GDM1 (cell line): ENCODE measurements at regions not wholly inside any gene's neighbourhood (a gene's known extent, or its start where the extent isn't known, plus 50 kb on each side); places are given as distances from the start of the nearest gene placed in this dataset.
A peak's percentile ranks its signal among the peaks of the same experiment; 100 is the strongest.
"Not testable (repeated sequence)": the region's sequence is repeated elsewhere in the genome, so short reads cannot be mapped to it uniquely, and the experiment has no call there.

Experiments
- DNase-seq: peaks from one replicate; lab custom pipeline; 2025; lab: John Stamatoyannopoulos, UW

DNA sequence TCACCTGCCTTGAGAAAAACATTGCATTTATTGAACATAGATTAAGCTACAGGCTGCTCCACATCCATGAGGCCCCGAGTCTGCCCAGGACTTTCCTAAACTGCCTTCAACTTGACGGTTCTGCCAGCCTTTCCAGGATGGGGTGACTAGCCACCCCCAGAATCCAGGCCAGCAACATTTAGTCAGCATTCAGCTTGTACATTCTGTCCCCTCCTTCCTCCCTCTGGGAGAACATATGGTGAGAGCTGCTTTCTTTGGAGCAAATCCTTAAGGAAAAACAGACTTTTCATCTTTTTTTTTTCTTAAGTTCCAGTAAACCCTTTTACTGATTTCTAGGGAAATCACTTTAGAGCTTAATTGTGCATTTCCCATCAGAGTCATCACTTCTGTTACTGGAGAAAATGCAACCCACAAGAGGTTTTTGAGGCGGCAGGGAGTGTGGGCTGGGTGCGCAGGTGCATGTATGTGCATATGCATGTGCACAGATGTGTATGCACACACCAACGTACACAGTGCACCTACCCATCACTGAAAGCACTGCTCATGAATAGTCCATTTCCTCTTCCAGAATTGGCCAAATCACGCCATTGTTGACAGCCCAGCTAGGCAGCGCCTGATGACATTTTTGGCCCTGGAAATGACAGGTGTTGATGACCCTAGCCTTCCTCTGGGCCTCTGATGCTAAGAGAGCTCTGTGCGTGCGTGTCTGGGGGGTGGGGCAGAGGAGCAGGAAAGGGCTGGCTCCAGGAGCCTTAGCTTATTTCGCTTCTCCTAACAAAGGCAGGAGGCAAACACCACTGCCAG, 145.6 kb downstream of the HSD17B3 start:
- DNase-seq: no peak

DNA sequence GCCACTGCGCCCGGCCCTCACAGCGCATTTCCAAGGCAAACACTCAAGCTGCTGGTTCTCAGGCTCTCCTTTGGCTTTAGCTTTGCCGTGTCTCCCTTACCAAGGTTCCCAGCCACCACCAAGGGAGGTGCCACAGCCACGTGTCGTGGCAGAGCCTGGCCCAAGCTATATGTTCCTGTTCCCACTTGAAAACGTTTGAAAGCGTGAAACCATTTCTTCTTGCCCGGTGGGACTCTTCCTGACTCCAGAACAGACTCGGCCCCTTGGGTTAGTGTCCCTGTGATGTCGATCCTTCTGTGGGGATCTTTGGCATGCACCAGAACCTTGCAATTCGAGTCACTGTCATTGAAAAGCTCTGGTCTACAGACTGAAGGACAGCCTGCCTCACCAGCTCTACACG, 147.9 kb downstream of the HSD17B3 start:
- no peak for DNase-seq

- no peak for DNase-seq
Measured at GRCh38 chr9:96152550-96152949, 149.4 kb downstream of the HSD17B3 start.

GRCh38 chr9:96150324-96151227, 151.4 kb downstream of the HSD17B3 start:
- peak; percentile 67 for DNase-seq

DNA sequence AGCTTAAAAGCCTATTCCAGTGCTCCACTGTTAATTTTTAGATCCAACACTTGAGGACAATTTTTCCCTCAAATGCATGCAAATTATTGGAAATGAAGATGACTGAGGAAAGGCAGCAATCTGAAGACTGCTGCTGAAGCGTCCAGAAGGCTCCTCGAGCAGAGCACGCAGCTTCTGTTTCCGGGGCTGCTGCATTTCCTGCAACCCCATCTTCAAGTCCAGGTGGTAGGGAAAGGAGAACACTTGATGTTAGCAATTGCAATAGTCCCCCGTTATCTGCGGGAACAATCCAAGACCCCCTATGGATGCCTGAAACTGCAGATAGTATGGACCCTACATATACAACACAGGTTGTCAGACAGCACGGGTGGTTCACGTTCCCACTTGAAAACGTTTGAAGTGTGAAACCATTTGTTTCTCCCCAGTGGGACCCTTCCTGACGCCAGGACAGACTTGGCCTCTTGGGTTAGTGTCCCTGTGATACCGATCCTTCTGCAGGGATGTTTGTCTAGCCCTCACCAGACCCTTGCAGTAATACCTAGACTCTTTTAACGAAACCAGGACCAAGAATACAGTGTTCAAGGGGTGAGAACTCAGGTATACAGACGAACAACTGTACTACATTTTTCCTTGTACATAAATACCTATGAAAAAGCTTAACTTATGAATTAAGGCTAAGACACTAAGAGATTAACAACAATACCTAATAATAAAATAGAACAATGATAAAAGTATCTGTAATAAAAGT, 152.3 kb downstream of the HSD17B3 start:
- DNase-seq: no peak

GRCh38 chr9:96148634-96149532, 153.1 kb downstream of the HSD17B3 start:
- DNase-seq: no peak

- not testable (repeated sequence) for DNase-seq
Measured at GRCh38 chr9:96147029-96147428, 154.9 kb downstream of the HSD17B3 start.

DNA sequence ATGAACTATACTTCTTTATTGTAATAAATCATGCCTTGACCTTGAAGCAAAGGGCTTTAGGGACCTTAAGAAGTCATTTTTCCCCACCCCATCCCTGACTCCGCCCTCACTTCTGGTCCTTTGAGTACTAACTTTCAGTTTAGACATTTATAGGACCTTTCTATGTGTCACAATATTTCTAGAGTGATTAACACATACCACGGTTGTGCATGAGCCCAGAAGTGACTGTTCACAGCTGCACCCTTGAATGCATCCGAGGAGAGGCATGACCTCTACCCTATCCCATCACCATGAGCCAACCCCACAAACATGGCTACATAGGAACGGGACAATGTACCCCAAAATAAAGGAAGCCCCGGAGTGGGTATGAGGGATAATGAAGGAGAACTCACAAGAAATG, 160.3 kb downstream of the HSD17B3 start:
- no peak for DNase-seq

DNA sequence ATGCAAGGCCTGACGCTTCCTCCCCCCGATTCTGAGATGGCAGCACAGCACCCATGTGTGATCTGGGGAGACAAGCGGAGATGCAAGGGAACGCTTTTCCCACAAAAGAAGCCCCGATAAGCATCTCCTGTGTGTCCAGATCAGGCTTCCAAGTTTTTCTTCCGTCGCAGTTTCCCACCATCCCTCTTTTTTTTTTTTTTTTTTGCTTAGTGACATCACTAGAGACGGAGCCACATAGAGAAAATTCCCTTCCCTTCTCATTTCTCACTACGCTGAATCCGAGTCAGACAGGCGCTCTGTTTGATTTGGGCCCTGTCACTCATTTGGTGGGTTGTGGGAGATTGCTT, 160.9 kb downstream of the HSD17B3 start:
- no peak for DNase-seq

DNA sequence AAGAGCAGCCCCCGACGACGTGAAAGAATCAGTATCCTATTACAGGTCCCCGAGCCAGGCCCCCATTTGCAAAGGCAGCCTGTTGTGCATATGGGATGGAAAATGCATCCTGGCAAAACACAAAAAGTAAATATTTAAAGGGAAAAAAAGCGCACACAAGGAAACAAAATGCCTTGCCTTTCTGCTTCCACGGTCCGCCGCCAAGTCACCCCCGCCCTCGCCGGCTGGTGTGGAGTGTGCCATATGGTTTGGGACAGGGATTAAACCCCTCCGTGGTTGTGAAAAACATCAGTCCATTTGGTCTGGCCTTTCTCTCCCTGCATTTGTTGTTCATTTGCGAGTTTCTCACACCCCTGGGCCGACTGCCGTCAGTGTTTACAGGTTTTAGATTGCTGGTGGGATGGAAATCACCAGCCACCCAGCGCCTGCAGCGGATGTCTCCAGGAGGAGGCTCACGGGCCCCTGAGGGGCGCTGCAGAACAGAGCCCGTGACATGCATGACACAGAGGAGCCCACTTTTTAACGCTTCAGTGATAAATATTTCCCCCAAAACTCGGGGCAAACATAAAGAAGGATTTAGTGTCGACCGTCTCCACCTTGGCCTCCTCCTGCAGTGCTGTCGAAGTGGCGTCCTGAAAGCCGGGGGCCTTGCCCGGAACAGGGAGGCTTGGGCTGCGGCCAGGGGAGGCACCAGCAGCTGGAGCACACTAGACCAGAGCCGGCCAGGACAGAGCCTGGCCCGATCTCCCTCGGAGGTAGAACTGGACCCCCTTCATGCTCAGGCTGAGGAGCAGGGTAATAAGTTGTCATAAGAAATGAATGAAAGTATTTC, 161.5 kb downstream of the HSD17B3 start:
- no peak for DNase-seq

DNA sequence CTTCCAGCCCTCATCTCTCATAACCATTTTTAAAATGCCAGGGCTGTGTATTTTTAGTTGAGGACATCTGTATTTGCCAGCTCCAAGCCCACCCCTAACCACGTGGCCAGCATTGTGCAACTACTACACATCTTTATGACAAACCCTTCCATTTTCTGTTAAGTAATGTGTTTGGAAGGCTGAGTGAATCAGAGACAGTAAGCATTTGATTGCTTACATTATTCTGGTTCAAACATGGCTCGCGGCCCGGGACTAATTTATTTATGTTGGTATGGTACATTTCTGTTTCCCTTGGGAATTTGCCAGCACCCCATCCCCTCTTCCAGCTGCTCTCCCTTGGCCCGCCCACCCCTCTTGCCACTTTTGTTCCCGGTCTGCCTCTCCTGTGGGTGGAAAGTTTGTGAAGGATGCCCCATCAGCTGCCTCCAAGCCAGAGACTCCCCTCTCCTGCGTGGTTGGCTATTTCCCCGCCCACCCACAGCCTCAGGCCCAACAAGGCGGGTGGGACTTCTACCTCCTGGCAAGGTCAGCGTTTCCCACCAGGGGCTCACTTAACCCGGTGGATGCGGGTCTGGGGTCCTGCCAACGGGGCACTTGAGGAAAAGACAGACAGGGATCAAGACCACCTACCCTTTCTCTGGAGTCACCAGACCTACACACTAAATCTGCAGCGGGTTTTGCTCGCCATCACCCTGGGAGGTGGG, 162.2 kb downstream of the HSD17B3 start:
- DNase-seq: no peak

GRCh38 chr9:96138616-96139015, 163.4 kb downstream of the HSD17B3 start:
- no peak for DNase-seq

GRCh38 chr9:96137671-96138429, 164.1 kb downstream of the HSD17B3 start:
- no peak for DNase-seq

DNA sequence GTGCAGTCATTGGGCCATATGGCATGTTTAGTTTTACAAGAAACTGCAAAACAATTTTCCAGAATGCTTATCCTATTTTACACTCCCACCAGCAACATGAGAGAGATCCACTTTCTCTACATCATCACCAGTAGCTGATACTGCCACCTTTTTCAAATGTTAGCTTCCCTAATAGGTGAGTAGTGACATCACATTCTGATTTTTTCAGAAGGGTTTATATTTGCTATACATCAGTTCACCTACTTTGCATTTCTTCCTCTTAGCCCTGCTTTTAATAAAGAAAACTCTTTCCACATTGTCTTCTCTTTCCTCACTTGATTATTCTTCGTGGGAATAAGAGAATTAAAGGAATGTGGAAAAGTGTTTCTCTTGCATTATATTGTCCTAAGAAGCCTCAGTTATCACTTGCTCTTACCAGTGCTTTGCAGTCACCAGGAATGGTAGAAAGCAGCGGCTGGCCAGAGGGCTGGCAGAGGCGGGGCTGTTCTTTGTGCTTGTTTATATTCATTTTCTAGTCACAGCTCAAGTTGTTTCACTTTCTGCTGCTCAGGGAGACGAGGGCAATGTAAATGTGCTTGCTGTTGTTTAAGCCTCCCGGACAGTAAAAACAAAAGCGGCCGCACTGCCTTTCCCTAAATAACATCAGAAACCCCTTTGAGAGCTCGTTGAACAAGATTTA, 164.8 kb downstream of the HSD17B3 start:
- no peak for DNase-seq

DNA sequence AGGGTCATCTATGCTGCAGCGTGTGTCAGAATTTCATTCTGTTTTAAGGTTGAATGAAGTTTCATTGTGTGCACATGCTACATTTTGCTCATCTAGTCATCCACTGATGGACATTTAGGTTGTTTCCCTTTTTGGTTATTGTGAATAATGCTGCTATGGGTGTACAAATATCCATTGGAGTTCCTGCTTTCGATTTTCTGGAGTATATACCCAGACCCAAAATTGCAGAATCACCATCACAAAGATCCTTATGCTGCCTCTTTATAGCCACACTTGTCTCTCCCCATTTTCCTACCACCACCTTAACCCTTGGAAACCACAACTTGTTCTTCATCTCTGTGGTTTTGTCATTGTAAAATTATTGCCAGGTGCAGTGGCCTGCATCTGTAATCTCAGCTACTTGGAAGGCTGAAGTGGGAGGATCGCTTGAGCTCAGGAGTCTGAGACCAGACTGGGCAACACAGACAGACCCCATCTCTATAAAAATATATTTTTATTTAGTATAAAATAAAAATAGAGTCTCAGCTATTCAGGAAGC, 166.2 kb downstream of the HSD17B3 start:
- no peak for DNase-seq

GRCh38 chr9:96135076-96135752, 166.8 kb downstream of the HSD17B3 start:
- DNase-seq: no peak

DNA sequence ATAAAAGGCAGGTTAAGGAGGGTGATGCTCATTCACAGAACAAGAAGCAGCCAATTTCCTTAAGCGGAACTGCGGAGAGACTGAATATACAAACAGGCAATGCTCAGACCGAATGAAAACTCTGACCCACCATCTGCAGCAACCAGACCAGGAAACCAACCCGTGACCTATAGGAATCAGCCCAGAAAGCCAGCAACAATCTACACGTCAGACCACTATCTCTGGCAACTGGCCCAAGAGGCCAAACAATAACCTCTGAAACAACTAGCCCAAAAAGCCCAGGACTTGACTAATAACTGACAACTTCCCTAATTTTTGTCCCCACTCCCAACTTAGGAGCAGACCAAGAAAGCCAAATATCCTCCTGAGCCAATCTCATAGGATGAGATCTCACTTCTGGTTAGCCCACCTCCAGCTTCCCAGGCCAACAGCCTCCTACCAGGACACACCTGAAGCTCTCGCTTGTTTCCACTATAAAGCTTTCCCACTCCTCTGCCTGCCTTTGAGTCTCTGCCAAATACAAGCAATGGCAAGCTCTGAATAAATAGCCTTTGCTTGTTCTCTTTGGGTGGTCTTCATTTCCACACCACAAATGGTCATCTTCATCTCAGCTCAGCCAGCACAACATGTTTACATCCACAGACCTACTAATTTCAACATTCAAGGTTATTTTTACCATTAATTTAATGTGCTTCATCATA, 168.5 kb downstream of the HSD17B3 start:
- no peak for DNase-seq
